ENCODE measurements at regions not wholly inside any gene's neighbourhood (a gene's known extent, or its start where the extent isn't known, plus 50 kb on each side); places are given as distances from the start of the nearest gene placed in this dataset.

GRCh38 chr17:17419166-17419565, 57.6 kb upstream of the MED9 start:
- DNase-seq: no peak

GRCh38 chr17:17419631-17420030, 57.2 kb upstream of the MED9 start:
- DNase-seq: no peak

GRCh38 chr17:17420082-17420481, 56.7 kb upstream of the MED9 start:
- no peak for DNase-seq

- no peak for DNase-seq
These were observed 56.1 kb upstream of the MED9 start for GRCh38 chr17:17420561-17421269.

- no peak for DNase-seq
These were observed 55.2 kb upstream of the MED9 start for GRCh38 chr17:17421346-17422216.

- DNase-seq: no peak
These were observed 54.6 kb upstream of the MED9 start for GRCh38 chr17:17422217-17422610.

- DNase-seq: no peak
These were observed 54.2 kb upstream of the MED9 start for GRCh38 chr17:17422641-17423040.

GRCh38 chr17:17423656-17424055, 53.1 kb upstream of the MED9 start:
- no peak for DNase-seq

GRCh38 chr17:17424552-17424951, 52.2 kb upstream of the MED9 start:
- DNase-seq: no peak

GRCh38 chr17:17425005-17425404, 51.8 kb upstream of the MED9 start:
- DNase-seq: no peak

GRCh38 chr17:17425591-17425990, 51.2 kb upstream of the MED9 start:
- no peak for DNase-seq

- no peak for DNase-seq
These were observed 50.6 kb upstream of the MED9 start for GRCh38 chr17:17426184-17426583.

All from CD4-positive, alpha-beta T cell treated with Interleukin-10 for 1 hour (primary cell).